ENCODE measurements at regions not wholly inside any gene's neighbourhood (a gene's known extent, or its start where the extent isn't known, plus 50 kb on each side); places are given as distances from the start of the nearest gene placed in this dataset.
A peak's percentile ranks its signal among the peaks of the same experiment; 100 is the strongest.
"Not testable (repeated sequence)": the region's sequence is repeated elsewhere in the genome, so short reads cannot be mapped to it uniquely, and the experiment has no call there.

GRCh38 chr11:67884761-67885558, 118.9 kb downstream of the UNC93B1 start:
- H3K4me3 Mint-ChIP-seq; intact Hi-C loops (cut with micrococcal nuclease); H3K4me3 ChIP-seq (replicated peaks in 1 of 3; ENCODE audit: low read depth in 2 of 3, low read length in 3 of 3); H3K36me3 Mint-ChIP-seq; DNase-seq; H3K27me3 ChIP-seq (ENCODE audit: control insufficient read depth in 2 of 2, insufficient read depth in 2 of 2, low read length in 2 of 2); H4K20me1 ChIP-seq (ENCODE audit: insufficient read depth, low read length); H3K36me3 ChIP-seq (replicated peaks in 1 of 2; ENCODE audit: control insufficient read depth in 1 of 2, insufficient read depth in 2 of 2, low read length in 2 of 2); H3K4me1 Mint-ChIP-seq; H3K9ac ChIP-seq (ENCODE audit: insufficient read depth, low read length, poor library complexity, severe bottlenecking); H3K9me3 ChIP-seq (replicated peaks in 1 of 2; ENCODE audit: control insufficient read depth in 1 of 2, insufficient read depth in 1 of 2, low read length in 2 of 2); H3K79me2 ChIP-seq (ENCODE audit: insufficient read depth, low read length); H2AFZ ChIP-seq (ENCODE audit: insufficient read depth, low read depth, low read length, poor library complexity, severe bottlenecking); H3K27ac ChIP-seq (ENCODE audit: low read depth in 1 of 2, low read length in 2 of 2); H3K4me2 ChIP-seq (replicated peaks; ENCODE audit: extremely low read depth, low read length, poor library complexity, severe bottlenecking); H3K9me3 Mint-ChIP-seq; H3K4me1 ChIP-seq (ENCODE audit: control insufficient read depth in 1 of 2, insufficient read depth in 2 of 2, low read length in 2 of 2): not testable (repeated sequence)
- Mint-ChIP-seq H3K27ac (peak overlapping the region in 1 of 7 donors; percentile 55), H3K27me3 (ENCODE audit: low read depth in 3 of 3) (peaks cover 9 to 22% (median 10%) of the 10 kb centered on the region in 3 donors)
- 63% methylated on average over 9 of the region's 18 CpGs for WGBS (ENCODE audit: insufficient coverage)

DNA sequence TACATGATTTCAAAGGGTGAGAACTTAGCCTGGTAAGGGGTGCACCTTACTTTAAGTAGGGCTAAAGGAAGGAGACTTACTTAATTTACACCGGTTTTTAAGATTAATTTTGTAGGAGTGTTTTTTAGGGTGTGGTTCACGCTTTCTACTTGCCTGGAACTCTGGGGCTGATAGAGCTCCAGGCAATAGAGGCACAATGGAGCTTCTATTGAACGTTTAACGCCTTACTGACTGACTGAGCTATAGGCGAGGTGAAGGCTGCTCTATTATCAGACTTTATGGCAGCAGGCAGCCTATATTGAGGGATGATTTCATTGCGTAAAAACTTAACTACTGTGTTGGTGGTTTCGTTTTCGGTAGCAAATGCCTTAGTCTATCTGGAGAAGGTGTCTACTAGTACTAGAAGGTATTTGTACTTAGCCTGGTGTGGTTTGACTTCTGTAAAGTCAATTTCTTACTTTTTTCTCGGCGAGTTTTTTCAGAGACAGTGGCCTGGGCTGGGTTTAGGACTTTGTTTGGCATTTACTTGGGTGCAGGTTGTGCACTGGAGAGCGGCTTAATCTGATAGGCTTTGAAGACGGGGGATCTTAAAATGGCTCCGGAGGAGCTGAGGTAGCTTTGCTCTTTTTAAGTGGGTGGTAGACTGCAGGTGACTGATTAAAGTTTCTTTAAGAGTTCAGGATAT, 119.7 kb downstream of the UNC93B1 start:
- H3K4me1 Mint-ChIP-seq; H3K36me3 ChIP-seq (replicated peaks in 1 of 2; ENCODE audit: control insufficient read depth in 1 of 2, insufficient read depth in 2 of 2, low read length in 2 of 2); intact Hi-C loops (cut with micrococcal nuclease); H3K36me3 Mint-ChIP-seq; H3K27ac ChIP-seq (ENCODE audit: low read depth in 1 of 2, low read length in 2 of 2); H3K9me3 ChIP-seq (replicated peaks in 1 of 2; ENCODE audit: control insufficient read depth in 1 of 2, insufficient read depth in 1 of 2, low read length in 2 of 2); H3K9ac ChIP-seq (ENCODE audit: insufficient read depth, low read length, poor library complexity, severe bottlenecking); DNase-seq; H3K4me1 ChIP-seq (ENCODE audit: control insufficient read depth in 1 of 2, insufficient read depth in 2 of 2, low read length in 2 of 2); H3K9me3 Mint-ChIP-seq; H2AFZ ChIP-seq (ENCODE audit: insufficient read depth, low read depth, low read length, poor library complexity, severe bottlenecking); H3K4me2 ChIP-seq (replicated peaks; ENCODE audit: extremely low read depth, low read length, poor library complexity, severe bottlenecking); H3K4me3 ChIP-seq (replicated peaks in 1 of 3; ENCODE audit: low read depth in 2 of 3, low read length in 3 of 3); H3K79me2 ChIP-seq (ENCODE audit: insufficient read depth, low read length); H3K27me3 ChIP-seq (ENCODE audit: control insufficient read depth in 2 of 2, insufficient read depth in 2 of 2, low read length in 2 of 2); H3K4me3 Mint-ChIP-seq; H4K20me1 ChIP-seq (ENCODE audit: insufficient read depth, low read length): not testable (repeated sequence)
- Mint-ChIP-seq H3K27ac (peak overlapping the region in 1 of 7 donors; percentile 55), H3K27me3 (ENCODE audit: low read depth in 3 of 3) (peaks cover 9 to 23% (median 10%) of the 10 kb centered on the region in 3 donors)
- 100% methylated on average over 3 of the region's 13 CpGs for WGBS (ENCODE audit: insufficient coverage)

DNA sequence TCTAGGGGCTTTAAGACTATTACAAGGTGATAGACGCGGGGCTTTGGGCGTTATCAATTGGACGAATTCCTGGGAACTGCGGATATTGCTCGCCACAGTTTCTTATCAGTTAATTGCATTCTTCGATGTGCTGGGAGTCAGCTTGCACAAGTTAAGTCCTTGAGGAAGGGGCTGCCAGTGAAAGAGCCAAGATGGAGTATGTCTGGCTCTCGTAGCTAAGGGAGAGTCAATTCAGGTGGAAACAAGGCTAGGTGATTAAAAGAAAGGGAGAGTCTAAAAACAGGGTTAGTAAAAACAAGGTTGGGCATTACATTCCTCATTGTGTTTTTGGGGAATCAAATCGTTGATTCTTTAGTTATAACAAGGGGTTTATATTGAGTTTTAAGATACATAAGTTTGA, 121.6 kb downstream of the UNC93B1 start:
- DNase-seq; H3K27me3 ChIP-seq (ENCODE audit: control insufficient read depth in 2 of 2, insufficient read depth in 2 of 2, low read length in 2 of 2); H3K9me3 ChIP-seq (replicated peaks in 1 of 2; ENCODE audit: control insufficient read depth in 1 of 2, insufficient read depth in 1 of 2, low read length in 2 of 2); intact Hi-C loops (cut with micrococcal nuclease); H3K27ac Mint-ChIP-seq; H3K9me3 Mint-ChIP-seq; H3K36me3 ChIP-seq (replicated peaks in 1 of 2; ENCODE audit: control insufficient read depth in 1 of 2, insufficient read depth in 2 of 2, low read length in 2 of 2); H2AFZ ChIP-seq (ENCODE audit: insufficient read depth, low read depth, low read length, poor library complexity, severe bottlenecking); H3K9ac ChIP-seq (ENCODE audit: insufficient read depth, low read length, poor library complexity, severe bottlenecking); H3K36me3 Mint-ChIP-seq; H3K4me3 Mint-ChIP-seq; H4K20me1 ChIP-seq (ENCODE audit: insufficient read depth, low read length); H3K4me1 ChIP-seq (ENCODE audit: control insufficient read depth in 1 of 2, insufficient read depth in 2 of 2, low read length in 2 of 2); H3K27ac ChIP-seq (ENCODE audit: low read depth in 1 of 2, low read length in 2 of 2); H3K4me1 Mint-ChIP-seq; H3K4me3 ChIP-seq (replicated peaks in 1 of 3; ENCODE audit: low read depth in 2 of 3, low read length in 3 of 3); H3K79me2 ChIP-seq (ENCODE audit: insufficient read depth, low read length); H3K4me2 ChIP-seq (replicated peaks; ENCODE audit: extremely low read depth, low read length, poor library complexity, severe bottlenecking): not testable (repeated sequence)
- 80% methylated on average over 5 of the region's 9 CpGs for WGBS (ENCODE audit: insufficient coverage)
- peaks cover 8 to 29% (median 10%) of the 10 kb centered on the region in 3 donors for H3K27me3 Mint-ChIP-seq (ENCODE audit: low read depth in 3 of 3)

- H2AFZ ChIP-seq (ENCODE audit: insufficient read depth, low read depth, low read length, poor library complexity, severe bottlenecking); H3K4me1 ChIP-seq (ENCODE audit: control insufficient read depth in 1 of 2, insufficient read depth in 2 of 2, low read length in 2 of 2); H3K9me3 Mint-ChIP-seq; H3K27ac ChIP-seq (ENCODE audit: low read depth in 1 of 2, low read length in 2 of 2); H3K4me3 Mint-ChIP-seq; H3K9me3 ChIP-seq (replicated peaks in 1 of 2; ENCODE audit: control insufficient read depth in 1 of 2, insufficient read depth in 1 of 2, low read length in 2 of 2); intact Hi-C loops (cut with micrococcal nuclease); H3K36me3 ChIP-seq (replicated peaks in 1 of 2; ENCODE audit: control insufficient read depth in 1 of 2, insufficient read depth in 2 of 2, low read length in 2 of 2); H3K9ac ChIP-seq (ENCODE audit: insufficient read depth, low read length, poor library complexity, severe bottlenecking); DNase-seq; H3K79me2 ChIP-seq (ENCODE audit: insufficient read depth, low read length); H3K4me1 Mint-ChIP-seq; H3K4me3 ChIP-seq (replicated peaks in 1 of 3; ENCODE audit: low read depth in 2 of 3, low read length in 3 of 3); H3K4me2 ChIP-seq (replicated peaks; ENCODE audit: extremely low read depth, low read length, poor library complexity, severe bottlenecking); H3K36me3 Mint-ChIP-seq; H3K27ac Mint-ChIP-seq; H3K27me3 ChIP-seq (ENCODE audit: control insufficient read depth in 2 of 2, insufficient read depth in 2 of 2, low read length in 2 of 2); H4K20me1 ChIP-seq (ENCODE audit: insufficient read depth, low read length): not testable (repeated sequence)
- H3K27me3 Mint-ChIP-seq (ENCODE audit: low read depth in 3 of 3): peaks cover 8 to 29% (median 10%) of the 10 kb centered on the region in 3 donors
- WGBS (ENCODE audit: insufficient coverage): 93% methylated on average over 7 of the region's 10 CpGs
These were observed 122.1 kb downstream of the UNC93B1 start for GRCh38 chr11:67881836-67882235.

Data from CD14-positive monocyte (primary cell).